ENCODE measurements at regions not wholly inside any gene's neighbourhood (a gene's known extent, or its start where the extent isn't known, plus 50 kb on each side); places are given as distances from the start of the nearest gene placed in this dataset.

DNA sequence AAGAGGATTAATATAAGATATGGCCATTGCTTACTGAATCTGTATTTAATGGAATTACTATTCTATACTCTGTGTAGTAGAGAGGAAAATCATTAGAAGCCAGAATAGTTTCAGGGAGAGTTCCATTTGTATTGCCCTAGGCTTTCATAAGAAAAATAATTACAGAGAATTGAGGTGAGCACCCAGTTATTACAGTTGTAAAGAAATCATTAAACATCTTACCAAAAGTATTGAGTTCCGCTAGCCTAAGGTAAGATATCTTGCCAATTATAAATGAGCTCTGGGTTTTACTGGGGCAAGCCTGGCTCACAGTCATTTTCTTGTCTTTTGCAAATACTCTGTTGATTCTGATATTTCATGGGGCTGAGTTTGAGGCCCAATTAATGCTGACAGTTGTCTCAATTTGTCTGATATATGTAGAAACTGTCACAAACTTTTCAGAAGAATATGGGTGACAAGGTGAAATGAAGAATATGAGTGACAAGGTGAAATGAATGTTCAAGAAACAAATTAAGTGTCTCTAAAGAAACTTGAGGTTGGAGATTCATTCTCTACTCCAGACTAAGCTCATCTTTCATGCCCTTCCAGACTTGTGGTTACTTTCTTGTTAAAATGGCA lies 127.8 kb downstream of the PTGER3 start (continued):
- TF ChIP-seq ZNF217 (IDR thresholded peaks at IDR 0.05): no peak

All from GM12878 (cell line).